ENCODE measurements at regions not wholly inside any gene's neighbourhood (a gene's known extent, or its start where the extent isn't known, plus 50 kb on each side); places are given as distances from the start of the nearest gene placed in this dataset.
A peak's percentile ranks its signal among the peaks of the same experiment; 100 is the strongest.

DNA sequence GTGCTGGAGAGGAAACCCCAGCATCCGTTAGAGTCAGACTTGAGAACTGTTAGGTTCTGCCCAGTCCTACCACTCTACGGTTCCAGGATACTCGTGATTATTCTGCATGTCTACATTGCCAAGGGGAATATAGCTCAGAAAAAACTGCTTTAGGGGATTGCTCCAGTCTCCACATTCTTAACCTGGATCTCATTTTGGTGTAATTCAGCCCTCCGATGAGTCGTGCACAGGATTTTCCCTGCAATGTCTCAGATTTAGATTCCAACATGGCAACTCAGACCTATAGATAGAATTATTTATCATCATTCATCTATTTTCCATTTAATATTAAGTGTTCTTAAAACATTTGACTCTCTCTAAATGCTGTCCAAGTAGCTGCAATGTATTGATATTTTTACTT lies 121.1 kb upstream of the ZEB1 start:
- TF ChIP-seq ELF1 (IDR thresholded peaks at IDR 0.05) = no peak
- TF ChIP-seq CTCF (IDR thresholded peaks at IDR 0.05) = no peak
- peak; percentile 30; the same call in 1 of the 2 replicates for TF ChIP-seq TCF12 (IDR thresholded peaks at IDR 0.05)
- no peak for TF ChIP-seq RFX5 (IDR thresholded peaks at IDR 0.05; ENCODE audit: low read length)
- no peak for TF ChIP-seq JUND (IDR thresholded peaks at IDR 0.05)
- TF ChIP-seq REST (IDR thresholded peaks at IDR 0.05; ENCODE audit: low read depth, low read length) = no peak
- TF ChIP-seq GABPA (IDR thresholded peaks at IDR 0.05; ENCODE audit: low read depth) = no peak
- TF ChIP-seq MXI1 (IDR thresholded peaks at IDR 0.05; ENCODE audit: low read depth, low read length) = no peak
- TF ChIP-seq POLR2AphosphoS5 (IDR thresholded peaks at IDR 0.05; ENCODE audit: low read depth, low read length) = no peak
- TF ChIP-seq SIN3A (IDR thresholded peaks at IDR 0.05; ENCODE audit: borderline replicate concordance, low read depth, low read length) = no peak
- no peak for TF ChIP-seq GATA2 (CRISPR knock-in tag; IDR thresholded peaks at IDR 0.05)
- TF ChIP-seq TAF1 (IDR thresholded peaks at IDR 0.05; ENCODE audit: borderline replicate concordance, low read depth, low read length) = no peak
- TF ChIP-seq, protein P1, sequence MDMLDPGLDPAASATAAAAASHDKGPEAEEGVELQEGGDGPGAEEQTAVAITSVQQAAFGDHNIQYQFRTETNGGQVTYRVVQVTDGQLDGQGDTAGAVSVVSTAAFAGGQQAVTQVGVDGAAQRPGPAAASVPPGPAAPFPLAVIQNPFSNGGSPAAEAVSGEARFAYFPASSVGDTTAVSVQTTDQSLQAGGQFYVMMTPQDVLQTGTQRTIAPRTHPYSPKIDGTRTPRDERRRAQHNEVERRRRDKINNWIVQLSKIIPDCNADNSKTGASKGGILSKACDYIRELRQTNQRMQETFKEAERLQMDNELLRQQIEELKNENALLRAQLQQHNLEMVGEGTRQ (IDR thresholded peaks at IDR 0.05; ENCODE audit: borderline replicate concordance, low read depth, low read length) = no peak
- TF ChIP-seq EZH2phosphoT487 (IDR thresholded peaks at IDR 0.05; ENCODE audit: borderline replicate concordance, low read depth) = no peak
